ENCODE measurements at regions not wholly inside any gene's neighbourhood (a gene's known extent, or its start where the extent isn't known, plus 50 kb on each side); places are given as distances from the start of the nearest gene placed in this dataset.

- TF ChIP-seq CTCF (IDR thresholded peaks at IDR 0.05) (no peak), EZH2 (IDR thresholded peaks at IDR 0.05) (no peak)
Observed at GRCh38 chr10:128528781-128529180, 402.6 kb upstream of the MKI67 start.
